SJCRH30 (cell line): ENCODE measurements at regions not wholly inside any gene's neighbourhood (a gene's known extent, or its start where the extent isn't known, plus 50 kb on each side); places are given as distances from the start of the nearest gene placed in this dataset.

Experiments
- DNase-seq, 2 experiments: peaks; one replicate each; pipeline ENCODE4 v3.0.0-alpha.2; 2015 to 2020
- H3K27ac ChIP-seq: fragments of 250-450 bp; sonication (Bioruptor Pico); 2 replicates; pipeline ENCODE4 v1.5.1; 2020; ENCODE audit warnings: mild to moderate bottlenecking, moderate library complexity
- H3K27me3 ChIP-seq: fragments of 250-450 bp; sonication (Bioruptor Pico); 2 replicates; pipeline ENCODE4 v1.5.1; 2020; ENCODE audit warnings: mild to moderate bottlenecking, moderate library complexity
- H3K36me3 ChIP-seq: fragments of 250-450 bp; sonication (Bioruptor Pico); 2 replicates; pipeline ENCODE4 v1.5.1; 2020; ENCODE audit warnings: mild to moderate bottlenecking, moderate library complexity
- H3K4me1 ChIP-seq: fragments of 250-450 bp; sonication (Bioruptor Pico); 2 replicates; pipeline ENCODE4 v1.5.1; 2020; ENCODE audit warnings: mild to moderate bottlenecking, moderate library complexity
- H3K4me3 ChIP-seq: fragments of 250-450 bp; sonication (Bioruptor Pico); 2 replicates; pipeline ENCODE4 v1.5.1; 2020; ENCODE audit warnings: mild to moderate bottlenecking, moderate library complexity
- H3K9me3 ChIP-seq: fragments of 250-450 bp; sonication (Bioruptor Pico); replicated peaks from 2 replicates; pipeline ENCODE4 v1.5.1; 2020; ENCODE audit warnings: mild to moderate bottlenecking, moderate library complexity

DNA sequence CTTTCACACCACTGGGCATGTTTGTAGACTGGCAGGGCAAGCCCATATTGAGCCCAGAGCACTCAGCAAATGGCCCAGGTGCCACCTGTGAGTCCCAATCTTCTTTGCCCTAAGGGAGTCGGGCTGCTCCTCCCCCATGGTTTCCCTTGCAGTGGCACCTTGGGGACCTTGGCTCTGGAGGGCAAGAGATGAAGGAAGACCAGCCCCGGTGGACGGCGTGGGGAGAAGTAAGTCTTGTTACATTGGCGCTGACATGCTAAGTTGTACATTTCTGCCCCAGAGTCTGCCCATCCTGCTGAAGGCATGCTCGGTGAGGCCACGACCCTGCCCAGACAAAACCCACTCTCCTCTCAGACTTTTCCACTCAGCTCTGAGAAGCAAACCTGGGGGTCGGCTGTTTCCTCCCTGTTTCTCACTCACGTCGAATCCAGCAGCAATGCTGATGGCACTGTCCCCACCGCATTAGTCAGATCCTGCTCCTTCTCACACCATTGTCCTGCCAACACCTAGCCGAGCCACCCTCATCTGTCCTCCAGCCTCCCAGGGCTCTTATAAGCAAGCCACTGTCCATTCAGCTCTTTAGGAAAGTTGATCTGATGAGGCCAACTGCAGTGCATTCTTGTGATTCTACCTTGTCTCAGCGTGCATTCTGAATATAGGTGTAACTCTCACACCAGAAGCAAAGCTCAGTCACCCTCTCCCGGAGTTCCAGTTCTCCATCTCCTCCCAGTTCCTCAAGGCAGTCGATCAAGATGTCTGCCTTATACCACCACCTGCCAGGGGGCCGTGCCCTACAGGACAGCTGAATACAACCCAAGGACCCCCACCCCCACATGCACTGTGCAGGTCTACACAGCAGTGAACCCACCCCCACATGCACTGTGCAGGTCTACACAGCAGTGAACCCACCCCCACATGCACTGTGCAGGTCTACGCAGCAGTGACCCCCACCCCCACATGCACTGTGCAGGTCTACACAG lies 827.1 kb downstream of the TBC1D22A start:
- Histone ChIP-seq H3K9me3 (no peaks in the 10 kb centered on the region), H3K27ac (no peak overlapping the region), H3K4me3 (no peak overlapping the region), H3K27me3 (no peaks in the 10 kb centered on the region; the same call in none of the 2 replicates), H3K36me3 (no peaks in the 10 kb centered on the region), H3K4me1 (no peaks in the 10 kb centered on the region)
- no peak for DNase-seq

DNA sequence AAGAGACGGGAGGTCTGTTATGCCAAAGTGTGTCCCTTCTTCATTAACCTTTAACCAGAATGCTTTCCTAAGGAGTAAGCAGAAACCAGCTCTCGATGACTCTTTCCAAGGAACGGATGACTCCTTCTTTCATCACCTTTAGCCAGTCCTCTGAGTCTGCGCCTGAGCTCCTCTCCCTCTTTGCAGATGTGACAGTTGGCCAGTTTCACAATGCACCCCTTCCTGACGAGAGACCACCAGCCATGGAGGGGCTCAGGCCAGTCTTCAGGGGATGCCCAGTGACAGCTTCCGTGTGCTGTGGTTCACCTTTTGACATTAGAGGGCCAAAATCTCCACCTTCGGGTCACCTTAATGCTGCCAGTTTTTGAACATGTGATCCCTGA lies 826.1 kb downstream of the TBC1D22A start:
- Histone ChIP-seq H3K27me3 (no peaks in the 10 kb centered on the region; the same call in none of the 2 replicates), H3K36me3 (no peaks in the 10 kb centered on the region), H3K9me3 (peaks cover 3% of the 10 kb centered on the region; the same call in 1 of the 2 replicates), H3K4me1 (no peaks in the 10 kb centered on the region), H3K4me3 (no peak overlapping the region), H3K27ac (no peak overlapping the region)
- DNase-seq, result no peak

- Histone ChIP-seq H3K4me3 (no peak overlapping the region), H3K4me1 (no peaks in the 10 kb centered on the region), H3K9me3 (peaks cover 5% of the 10 kb centered on the region; the same call in 1 of the 2 replicates), H3K36me3 (no peaks in the 10 kb centered on the region), H3K27me3 (no peaks in the 10 kb centered on the region; the same call in none of the 2 replicates), H3K27ac (no peak overlapping the region)
- no peak for DNase-seq
Observed at GRCh38 chr22:47587861-47588577, 825.6 kb downstream of the TBC1D22A start.

- Histone ChIP-seq H3K4me1 (no peaks in the 10 kb centered on the region), H3K4me3 (no peak overlapping the region), H3K27ac (no peak overlapping the region), H3K9me3 (peaks cover 8% of the 10 kb centered on the region), H3K36me3 (no peaks in the 10 kb centered on the region), H3K27me3 (no peaks in the 10 kb centered on the region; the same call in none of the 2 replicates)
- no peak for DNase-seq
Observed at GRCh38 chr22:47587361-47587760, 824.9 kb downstream of the TBC1D22A start.

DNA sequence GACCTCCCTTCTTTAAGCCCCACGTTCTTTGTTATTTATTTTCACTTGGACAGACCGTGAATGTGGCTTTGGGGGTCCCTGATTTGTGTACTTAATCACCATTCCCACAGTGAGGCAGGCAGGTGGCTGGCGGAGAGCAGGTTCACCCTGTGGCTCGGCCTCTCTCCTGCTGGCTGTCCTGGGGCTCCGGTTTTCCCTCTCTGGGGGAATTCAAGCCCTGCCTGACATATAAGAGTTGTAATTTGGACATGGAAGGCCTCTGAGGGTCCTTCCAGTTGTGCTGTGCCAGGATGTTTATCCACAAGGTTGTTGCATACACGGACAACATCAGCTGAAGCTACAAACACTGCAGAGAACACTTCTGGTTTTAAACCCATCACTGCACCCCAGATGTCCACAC lies 824.5 kb downstream of the TBC1D22A start:
- H3K4me3 ChIP-seq, result no peak overlapping the region
- H3K36me3 ChIP-seq, result no peaks in the 10 kb centered on the region
- H3K9me3 ChIP-seq, result peaks cover 13% of the 10 kb centered on the region
- no peaks in the 10 kb centered on the region for H3K4me1 ChIP-seq
- no peaks in the 10 kb centered on the region; the same call in none of the 2 replicates for H3K27me3 ChIP-seq
- DNase-seq, result no peak
- H3K27ac ChIP-seq, result no peak overlapping the region

- Histone ChIP-seq H3K36me3 (no peaks in the 10 kb centered on the region), H3K4me3 (no peak overlapping the region), H3K27me3 (no peaks in the 10 kb centered on the region; the same call in 1 of the 2 replicates), H3K27ac (no peak overlapping the region), H3K9me3 (peaks cover 13% of the 10 kb centered on the region), H3K4me1 (no peaks in the 10 kb centered on the region)
- DNase-seq, result no peak
Observed at GRCh38 chr22:47586038-47586437, 823.6 kb downstream of the TBC1D22A start.

- Histone ChIP-seq H3K27ac (no peak overlapping the region), H3K36me3 (no peaks in the 10 kb centered on the region), H3K27me3 (no peaks in the 10 kb centered on the region; the same call in 1 of the 2 replicates), H3K9me3 (peaks cover 13% of the 10 kb centered on the region), H3K4me3 (no peak overlapping the region), H3K4me1 (no peaks in the 10 kb centered on the region)
- DNase-seq, result no peak
Observed at GRCh38 chr22:47583959-47584562, 821.6 kb downstream of the TBC1D22A start.

GRCh38 chr22:47582067-47582466 lies 819.6 kb downstream of the TBC1D22A start:
- no peaks in the 10 kb centered on the region for H3K36me3 ChIP-seq
- no peak overlapping the region for H3K4me3 ChIP-seq
- H3K27ac ChIP-seq, result no peak overlapping the region
- H3K9me3 ChIP-seq, result peaks cover 13% of the 10 kb centered on the region
- peaks cover under 1% of the 10 kb centered on the region; the same call in 1 of the 2 replicates for H3K27me3 ChIP-seq
- H3K4me1 ChIP-seq, result no peaks in the 10 kb centered on the region
- no peak for DNase-seq

DNA sequence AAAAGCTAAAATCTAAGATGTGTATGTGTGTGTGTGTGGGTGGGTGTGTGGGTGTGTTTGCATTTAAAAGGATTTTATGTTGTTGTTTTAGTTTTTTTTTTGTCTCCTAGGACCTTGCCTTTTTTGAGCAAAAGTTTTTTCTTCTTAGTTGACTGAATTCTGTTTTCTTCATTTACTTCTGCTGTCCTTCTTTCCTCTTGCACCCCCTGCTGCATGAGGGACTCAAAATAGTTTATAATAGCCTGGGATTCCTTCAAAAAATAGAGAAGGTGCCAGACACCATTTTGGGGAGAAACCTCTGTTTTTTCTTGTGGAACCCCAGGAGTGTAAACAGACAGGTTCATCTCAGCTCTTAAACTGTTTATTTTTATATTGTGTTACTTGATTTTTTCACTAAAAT lies 817.7 kb downstream of the TBC1D22A start:
- Histone ChIP-seq H3K4me1 (no peaks in the 10 kb centered on the region), H3K27ac (no peak overlapping the region), H3K9me3 (peaks cover 13% of the 10 kb centered on the region), H3K4me3 (no peak overlapping the region), H3K36me3 (no peaks in the 10 kb centered on the region), H3K27me3 (peaks cover 12% of the 10 kb centered on the region; the same call in 1 of the 2 replicates)
- no peak for DNase-seq

GRCh38 chr22:47576908-47577307 lies 814.5 kb downstream of the TBC1D22A start:
- Histone ChIP-seq H3K27me3 (peaks cover 12% of the 10 kb centered on the region; the same call in 1 of the 2 replicates), H3K4me1 (no peaks in the 10 kb centered on the region), H3K27ac (no peak overlapping the region), H3K9me3 (peaks cover under 1% of the 10 kb centered on the region), H3K4me3 (no peak overlapping the region), H3K36me3 (no peaks in the 10 kb centered on the region)
- DNase-seq, result no peak

- no peaks in the 10 kb centered on the region for H3K9me3 ChIP-seq
- H3K4me1 ChIP-seq, result no peaks in the 10 kb centered on the region
Observed at GRCh38 chr22:47575291-47575690, 812.8 kb downstream of the TBC1D22A start.

DNA sequence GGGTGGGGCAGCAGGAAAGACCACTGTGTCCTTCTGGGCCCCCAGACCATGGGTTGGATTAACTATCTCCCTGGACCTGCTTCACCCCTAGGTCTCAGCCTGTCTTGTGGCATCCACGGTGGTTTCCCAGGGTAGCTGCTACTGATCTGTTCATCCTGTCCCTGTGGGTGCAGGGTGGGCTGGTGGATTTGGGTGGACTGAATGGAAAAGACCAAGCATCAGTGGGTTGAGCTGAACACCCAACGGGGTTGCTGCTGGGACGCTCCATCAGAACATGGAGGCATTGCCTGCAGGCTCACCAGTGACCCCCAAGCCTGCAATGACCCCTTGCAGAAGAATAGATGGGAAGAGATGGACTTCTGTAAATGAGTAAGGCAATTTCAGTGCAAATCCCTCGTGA lies 812.1 kb downstream of the TBC1D22A start:
- Histone ChIP-seq H3K4me1 (no peaks in the 10 kb centered on the region), H3K27me3 (peaks cover 12% of the 10 kb centered on the region; the same call in 1 of the 2 replicates), H3K4me3 (no peak overlapping the region), H3K36me3 (no peaks in the 10 kb centered on the region), H3K9me3 (no peaks in the 10 kb centered on the region), H3K27ac (no peak overlapping the region)
- DNase-seq, result no peak

More at GRCh38 chr22:47575291-47575690, 812.8 kb downstream of the TBC1D22A start:
- Histone ChIP-seq H3K27ac (no peak overlapping the region), H3K4me3 (no peak overlapping the region), H3K27me3 (peaks cover 12% of the 10 kb centered on the region; the same call in 1 of the 2 replicates), H3K36me3 (no peaks in the 10 kb centered on the region)
- DNase-seq, result no peak

DNA sequence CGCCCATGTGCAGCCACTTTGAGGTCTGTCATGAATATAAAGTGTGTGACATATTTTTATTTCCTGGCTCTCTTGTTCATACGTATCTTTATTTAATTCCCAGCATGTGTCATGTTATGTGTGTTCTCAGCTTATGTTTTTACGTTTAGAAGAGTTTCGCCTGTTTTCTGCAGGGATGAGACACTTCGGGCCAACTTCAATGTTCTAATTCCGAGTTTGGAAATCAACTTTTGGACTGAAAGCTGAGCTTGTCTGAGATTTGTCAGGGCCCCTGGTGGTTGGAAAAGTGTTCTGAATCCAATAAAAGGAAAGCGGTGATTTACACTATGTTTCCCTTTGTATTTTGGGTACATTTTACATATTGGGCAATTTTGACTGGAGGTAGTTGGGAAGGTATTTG lies 810.7 kb downstream of the TBC1D22A start:
- Histone ChIP-seq H3K9me3 (no peaks in the 10 kb centered on the region), H3K27me3 (peaks cover 12% of the 10 kb centered on the region; the same call in 1 of the 2 replicates), H3K36me3 (no peaks in the 10 kb centered on the region), H3K27ac (no peak overlapping the region), H3K4me3 (no peak overlapping the region), H3K4me1 (no peaks in the 10 kb centered on the region)
- no peak for DNase-seq

DNA sequence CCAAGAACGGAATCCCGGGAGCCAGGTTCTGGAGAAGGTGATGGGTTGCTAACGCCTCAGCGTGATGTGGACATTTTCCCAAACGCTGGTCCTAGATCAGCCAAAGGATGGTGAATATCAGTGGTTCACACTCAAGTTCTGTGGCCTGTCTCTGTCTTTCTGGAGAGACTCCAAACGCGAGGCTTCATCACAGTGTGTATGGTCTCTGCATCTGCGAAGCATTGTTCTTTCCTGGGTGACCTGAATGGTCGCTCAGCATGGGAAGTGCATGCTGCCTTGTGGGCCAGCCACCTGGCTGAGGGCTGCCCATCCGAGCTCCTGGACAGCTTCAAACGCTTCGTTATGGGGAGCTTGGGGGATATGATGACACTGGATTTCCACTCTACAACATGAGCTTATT lies 810.0 kb downstream of the TBC1D22A start:
- peaks cover 12% of the 10 kb centered on the region; the same call in 1 of the 2 replicates for H3K27me3 ChIP-seq
- H3K4me3 ChIP-seq, result no peak overlapping the region
- no peaks in the 10 kb centered on the region for H3K9me3 ChIP-seq
- H3K36me3 ChIP-seq, result no peaks in the 10 kb centered on the region
- no peak overlapping the region for H3K27ac ChIP-seq
- no peaks in the 10 kb centered on the region for H3K4me1 ChIP-seq
- DNase-seq, result no peak
